ENCODE measurements at regions not wholly inside any gene's neighbourhood (a gene's known extent, or its start where the extent isn't known, plus 50 kb on each side); places are given as distances from the start of the nearest gene placed in this dataset.

DNA sequence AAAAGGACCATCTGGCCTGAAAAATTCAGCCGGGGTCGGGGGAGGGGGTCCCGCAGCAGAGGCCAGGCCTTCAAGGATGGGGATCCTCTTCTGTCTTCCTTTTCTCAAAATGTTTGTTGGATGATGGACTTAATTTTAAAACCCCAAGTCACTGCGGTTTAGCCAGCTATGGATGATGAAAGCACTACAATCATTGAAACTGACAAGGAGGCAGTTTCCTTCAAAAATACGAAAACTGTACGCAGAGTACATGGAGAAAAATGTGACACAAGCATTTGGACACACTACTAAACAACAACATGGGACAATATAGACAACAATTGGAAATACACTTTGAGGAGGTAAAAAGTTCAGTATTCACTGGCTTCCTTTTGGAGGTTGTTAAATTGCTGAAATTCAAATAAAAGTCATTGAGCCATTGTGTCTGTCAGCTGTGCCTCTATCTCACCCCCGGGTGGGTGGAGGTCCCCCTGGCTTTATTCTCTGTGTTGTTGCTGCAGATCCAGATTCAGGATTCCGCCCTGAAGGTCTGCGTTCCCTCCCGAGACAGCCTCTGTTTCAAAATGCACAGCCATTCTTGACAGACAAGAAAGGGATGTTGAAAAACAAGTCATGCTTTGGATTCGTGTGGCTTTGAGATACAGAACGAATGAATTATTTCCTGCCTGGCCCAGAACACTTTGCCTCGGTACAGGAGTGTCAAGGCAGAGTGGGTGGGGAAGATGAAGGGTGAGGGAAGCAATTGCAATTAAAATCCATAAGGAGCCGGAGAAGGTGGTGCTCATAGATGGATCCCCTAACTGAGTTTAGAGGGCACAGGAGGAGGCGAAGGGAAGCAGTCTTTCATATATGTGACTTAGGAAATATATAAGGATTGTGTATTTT, 118.2 kb downstream of the TTLL2 start:
- DNase-seq (ENCODE audit: low read depth, low spot score): no peak

DNA sequence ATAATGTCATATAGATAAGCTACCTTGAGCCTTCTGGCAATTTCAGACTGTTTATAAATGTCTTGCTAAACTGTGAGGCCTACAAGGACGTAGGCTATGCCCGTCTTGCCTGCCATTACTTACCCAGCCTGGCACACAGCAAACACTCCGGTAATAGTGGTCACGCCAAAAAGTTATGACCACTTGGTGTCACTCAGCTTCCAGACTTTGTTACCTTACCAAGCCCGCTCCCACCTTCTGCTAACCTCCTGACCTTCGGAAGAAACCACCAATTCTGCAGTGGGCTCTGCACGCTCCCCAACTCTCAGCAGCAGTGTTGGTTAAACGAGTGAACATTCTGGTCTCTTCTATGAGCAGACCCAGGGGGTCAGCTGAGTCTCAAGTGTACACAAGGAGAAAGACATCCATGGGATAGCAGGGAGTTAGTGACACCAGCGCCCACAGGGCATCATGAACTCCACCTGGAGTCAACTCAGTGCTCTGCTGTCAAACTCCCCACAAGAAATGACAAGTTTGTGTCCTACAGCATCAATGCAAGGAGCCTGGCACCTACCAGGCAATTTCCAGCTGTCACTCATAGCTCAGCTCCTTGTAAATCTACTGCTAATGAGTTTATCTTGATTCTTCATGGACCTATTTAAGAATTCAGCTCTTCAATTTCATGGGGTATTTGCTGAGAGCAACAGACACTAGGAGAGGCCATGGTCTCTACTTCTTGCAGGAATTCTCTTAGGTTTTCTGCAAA, 119.9 kb downstream of the TTLL2 start:
- no peak for DNase-seq (ENCODE audit: low read depth, low spot score)

DNA sequence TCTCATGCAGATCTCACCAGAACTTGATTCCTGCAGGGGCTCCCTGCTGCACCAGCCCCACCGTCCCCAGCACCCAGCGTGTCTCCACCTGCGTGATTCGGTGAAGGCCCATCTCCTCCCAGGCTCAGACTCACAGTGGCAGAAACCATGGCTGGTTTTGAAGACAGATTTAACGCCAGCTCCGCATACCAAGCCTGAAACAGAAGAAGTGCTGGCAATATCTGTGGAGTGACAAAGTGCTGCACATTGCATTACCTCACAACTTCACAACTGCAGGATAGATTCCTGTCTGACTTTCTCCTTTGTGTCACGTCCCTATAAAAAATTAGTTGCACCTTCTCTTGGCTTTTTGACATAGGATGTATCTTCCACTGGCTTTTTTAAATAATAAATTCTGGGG, 120.7 kb downstream of the TTLL2 start:
- DNase-seq (ENCODE audit: low read depth, low spot score): no peak

DNA sequence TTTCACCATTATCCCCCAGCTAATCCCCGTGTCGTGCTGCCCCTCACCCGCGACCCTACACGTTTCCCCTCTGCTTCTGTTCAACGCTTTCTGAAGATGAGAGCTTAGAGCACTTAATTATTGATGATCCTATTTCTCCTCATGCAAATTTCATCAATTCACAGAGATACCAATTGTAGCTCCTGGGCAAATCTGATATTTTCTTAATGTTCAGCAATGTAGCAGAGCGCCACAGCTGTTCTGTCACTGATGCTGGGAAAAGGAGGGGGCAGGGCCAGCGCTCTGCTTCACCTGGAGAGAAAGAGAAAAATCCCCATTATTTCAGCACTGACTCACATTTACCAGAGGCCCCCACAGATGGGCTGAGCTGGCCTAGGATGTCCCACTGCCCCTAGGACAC, 121.2 kb downstream of the TTLL2 start:
- DNase-seq (ENCODE audit: low read depth, low spot score): no peak

DNA sequence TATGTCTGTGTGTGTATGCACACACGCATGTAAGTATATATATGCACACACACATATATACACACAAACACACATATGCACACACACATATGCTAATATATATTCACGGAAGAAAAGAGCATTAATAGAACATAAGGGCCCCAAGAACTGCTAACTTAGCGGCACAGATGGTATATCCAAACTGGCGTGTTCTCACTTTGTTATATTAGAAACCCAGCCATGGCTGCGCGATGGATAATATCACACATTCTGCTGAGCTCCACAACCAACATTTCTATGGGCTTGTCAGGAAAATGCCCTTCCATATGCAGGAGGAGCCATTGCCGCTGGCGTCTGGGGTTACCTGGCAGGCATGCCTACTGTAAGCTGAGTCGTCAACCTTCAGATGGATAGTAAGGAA, 122.1 kb downstream of the TTLL2 start:
- no peak for DNase-seq (ENCODE audit: low read depth, low spot score)

DNA sequence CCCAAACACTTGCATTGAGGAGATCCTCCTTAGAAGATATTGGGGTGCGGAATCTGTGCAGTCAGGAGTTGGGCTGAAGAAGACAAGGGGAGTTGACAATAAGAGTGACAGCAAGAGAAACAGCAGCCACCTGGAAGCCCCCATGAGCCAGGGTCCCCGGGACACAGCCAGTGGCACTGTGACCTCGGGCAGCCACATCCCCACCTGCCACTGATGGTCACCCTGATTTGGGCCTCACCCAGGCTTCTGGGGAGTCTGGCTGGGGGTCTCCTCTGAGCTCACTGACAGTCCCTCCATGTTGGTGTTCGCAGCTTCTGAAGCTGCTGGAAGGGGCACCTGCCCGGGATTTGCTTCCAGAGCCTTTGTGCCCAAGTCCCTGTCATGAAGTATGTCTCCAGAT, 123.5 kb downstream of the TTLL2 start:
- DNase-seq (ENCODE audit: low read depth, low spot score): no peak

DNA sequence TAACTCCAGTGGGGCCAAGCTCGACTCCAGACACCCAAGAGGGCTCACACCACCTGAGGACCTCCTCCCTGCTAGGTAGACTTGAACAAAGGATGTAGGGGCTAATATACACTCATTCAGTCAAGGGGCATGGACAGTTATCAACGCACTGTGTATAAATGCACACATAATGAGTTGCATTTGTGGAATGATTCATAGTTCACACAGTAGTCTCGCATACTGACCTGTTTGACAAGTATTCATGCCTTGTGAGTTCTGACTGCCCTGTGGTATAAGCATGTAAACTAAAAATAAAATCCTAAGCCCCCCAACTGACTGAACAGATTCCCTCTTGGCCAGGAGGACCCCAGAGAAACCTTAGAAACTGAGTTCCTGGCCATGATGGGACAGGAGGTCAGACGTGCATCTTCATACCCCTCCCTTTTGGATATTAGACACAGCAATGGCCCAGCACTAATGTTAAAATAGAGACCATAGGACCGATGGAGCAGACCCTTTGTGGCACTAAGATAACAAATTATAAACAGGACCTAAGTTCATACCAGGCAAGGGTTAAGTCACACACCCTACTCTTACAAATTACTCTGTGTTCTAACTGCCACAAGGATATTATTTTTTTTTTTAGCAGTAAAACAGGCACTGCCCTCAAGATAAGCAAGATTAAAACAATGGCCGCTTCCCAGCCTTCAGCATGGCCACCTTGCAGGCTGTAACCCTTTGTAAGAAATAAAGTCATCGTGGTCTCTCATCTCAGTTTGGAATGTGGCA, 124.4 kb downstream of the TTLL2 start:
- DNase-seq (ENCODE audit: low read depth, low spot score): no peak

DNA sequence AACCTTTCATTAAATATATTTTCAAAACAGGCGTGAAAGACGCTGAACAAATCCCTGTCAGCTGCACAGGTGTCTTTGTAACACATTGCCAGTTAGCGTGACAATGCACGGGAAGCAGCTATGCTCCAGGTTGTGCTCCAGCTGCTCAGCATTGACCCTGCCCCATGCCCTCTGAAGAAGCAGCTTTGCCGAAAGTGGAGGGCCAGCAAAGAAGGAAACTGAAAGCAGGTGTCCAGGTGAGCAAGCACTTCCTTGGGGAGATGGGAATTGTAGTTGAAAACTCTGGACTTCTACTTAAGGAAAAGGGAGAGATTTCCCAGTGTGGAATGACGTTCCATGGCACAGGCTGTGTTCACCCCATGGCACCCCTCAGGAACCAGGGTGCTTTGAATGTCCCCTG, 125.7 kb downstream of the TTLL2 start:
- no peak for DNase-seq (ENCODE audit: low read depth, low spot score)

DNA sequence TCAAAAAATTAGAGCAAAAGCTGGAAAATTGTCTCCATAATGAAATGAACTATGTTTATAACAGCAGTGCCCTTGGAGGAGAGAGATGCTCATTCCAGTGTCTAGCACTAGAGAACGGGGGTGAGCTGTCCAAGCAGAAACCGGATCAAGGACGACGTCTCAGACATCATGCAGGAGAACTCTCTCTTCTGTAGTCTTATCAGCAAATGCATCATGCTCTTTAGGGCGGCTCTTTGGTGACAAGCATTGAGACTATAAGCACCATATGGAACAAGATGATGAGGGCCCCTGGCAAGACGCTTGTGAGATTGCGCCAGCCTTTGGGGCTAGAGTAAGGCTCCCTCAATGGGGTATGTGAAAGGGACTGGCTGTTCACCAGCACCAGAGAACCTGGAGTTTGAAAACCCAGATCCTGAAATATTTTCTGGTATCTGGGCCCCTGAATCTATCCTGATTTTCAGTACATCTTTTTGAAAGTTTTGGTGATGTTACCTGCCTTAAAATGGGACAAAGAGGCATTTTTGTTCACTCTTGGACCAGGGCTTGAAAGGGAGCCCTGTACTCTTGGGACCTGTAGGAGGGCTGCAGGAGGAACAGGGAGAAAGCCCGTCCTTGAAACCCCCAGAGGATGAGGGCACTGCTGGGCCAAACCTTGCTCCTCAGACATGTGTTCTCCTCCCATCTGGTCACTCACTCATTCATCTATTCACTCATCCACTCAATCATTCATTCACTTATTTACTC, 127.6 kb downstream of the TTLL2 start:
- DNase-seq (ENCODE audit: low read depth, low spot score): no peak

DNA sequence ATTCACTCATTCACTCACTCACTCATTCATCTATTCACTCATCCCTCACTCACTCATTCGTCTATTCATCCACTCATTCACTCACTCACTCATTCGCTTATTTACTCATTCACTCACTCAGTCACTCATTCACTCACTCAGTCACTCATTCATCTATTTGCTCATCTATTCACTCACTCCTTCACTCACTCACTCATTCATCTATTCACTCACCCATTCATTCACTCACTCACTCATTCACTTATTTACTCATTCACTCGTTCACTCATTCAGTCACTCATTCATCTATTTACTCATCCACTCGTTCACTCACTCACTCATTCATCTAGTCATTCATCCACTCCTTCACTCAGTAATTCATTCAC, 128.2 kb downstream of the TTLL2 start:
- no peak for DNase-seq (ENCODE audit: low read depth, low spot score)

DNA sequence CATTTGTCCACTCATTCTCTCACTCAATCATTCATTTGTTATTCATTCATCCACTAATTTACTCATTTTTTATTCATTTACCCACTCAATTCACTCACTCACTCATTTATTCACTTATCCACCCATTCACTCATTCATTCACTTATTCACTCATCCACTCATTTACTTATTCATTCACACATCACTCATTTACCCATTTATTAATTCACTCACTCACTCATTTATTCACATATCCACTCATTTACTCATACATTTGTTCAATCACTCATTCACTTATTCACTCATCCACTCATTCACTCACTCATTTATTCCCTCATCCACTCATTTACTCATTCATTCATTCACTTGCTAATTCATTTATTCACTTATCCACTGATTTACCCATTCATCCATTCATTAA, 129.1 kb downstream of the TTLL2 start:
- no peak for DNase-seq (ENCODE audit: low read depth, low spot score)

DNA sequence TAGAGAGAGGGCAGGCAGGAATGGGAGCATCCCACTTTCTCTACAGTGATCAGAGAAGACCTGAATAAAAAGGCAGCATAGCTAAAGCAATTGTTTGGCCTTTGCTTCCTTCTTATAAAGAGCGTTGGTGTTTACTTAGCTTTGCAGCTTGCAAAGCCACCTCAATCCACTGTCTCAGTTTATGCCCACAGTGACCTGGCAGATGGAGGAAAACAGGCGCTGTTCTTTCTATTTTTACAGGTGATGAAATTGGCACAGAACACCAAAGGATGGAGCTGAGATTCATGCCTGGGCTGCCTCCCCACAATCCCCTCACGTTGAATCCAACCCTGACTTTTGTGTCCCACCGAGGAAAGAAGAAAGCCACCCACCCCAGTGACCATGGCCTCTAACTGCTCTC, 130.5 kb downstream of the TTLL2 start:
- DNase-seq (ENCODE audit: low read depth, low spot score): no peak

DNA sequence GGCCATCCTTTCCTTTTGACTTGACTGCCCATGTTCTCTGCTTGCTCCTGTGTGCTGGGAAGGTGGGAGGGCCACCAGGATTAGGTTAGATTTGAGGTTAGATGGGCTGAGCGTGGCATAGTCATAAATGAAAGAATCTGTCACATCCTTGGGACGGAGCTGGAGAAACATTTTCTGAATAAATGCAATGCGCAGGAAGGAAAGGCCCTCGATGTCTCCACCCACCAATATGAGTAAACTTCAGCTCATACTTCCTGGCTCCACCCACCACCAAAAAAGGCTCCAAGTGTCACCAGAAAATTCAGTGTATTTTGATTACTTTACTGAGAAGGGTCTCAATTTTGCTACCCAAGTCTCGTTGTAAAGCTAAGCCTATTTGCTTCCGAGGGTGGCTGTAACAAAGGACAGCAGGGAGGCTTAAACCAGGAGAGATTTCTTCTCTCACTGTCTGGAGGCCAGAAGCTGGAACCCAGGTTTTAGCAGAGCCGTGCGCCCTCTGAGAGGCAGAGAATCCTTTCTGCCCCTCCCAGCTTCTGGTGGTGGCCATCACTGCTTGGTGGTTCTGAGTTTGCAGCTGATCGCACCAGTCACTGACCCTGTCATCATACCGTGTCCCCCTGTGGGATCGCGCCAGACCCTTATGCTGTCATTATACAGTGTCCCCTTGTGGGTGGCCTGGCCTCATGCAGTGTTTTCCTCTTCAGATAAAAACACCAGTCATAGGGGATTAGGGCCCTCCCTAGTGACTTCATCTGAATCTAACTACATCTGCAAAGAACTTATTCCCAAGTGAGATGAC, 137.8 kb downstream of the TTLL2 start:
- DNase-seq (ENCODE audit: low read depth, low spot score): no peak

DNA sequence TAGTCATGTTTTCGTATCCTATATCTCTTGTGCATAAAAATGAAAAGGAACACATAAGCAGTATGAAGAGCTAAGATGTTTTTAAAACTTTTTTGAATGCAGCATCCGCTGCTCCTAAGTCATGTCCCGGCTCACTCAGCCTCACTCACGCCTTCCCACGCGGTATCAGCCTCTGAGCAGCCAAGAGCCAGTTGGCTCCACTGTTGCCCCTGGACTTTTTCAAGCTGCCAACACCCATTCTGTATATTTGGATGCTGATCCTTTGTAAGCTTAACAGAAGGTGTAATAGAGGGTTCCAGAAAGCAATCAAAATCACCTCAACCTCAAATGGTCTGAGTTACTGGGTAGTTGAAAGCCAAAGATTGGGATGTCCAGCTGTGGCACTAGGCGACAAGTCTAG, 139.3 kb downstream of the TTLL2 start:
- DNase-seq (ENCODE audit: low read depth, low spot score): no peak

DNA sequence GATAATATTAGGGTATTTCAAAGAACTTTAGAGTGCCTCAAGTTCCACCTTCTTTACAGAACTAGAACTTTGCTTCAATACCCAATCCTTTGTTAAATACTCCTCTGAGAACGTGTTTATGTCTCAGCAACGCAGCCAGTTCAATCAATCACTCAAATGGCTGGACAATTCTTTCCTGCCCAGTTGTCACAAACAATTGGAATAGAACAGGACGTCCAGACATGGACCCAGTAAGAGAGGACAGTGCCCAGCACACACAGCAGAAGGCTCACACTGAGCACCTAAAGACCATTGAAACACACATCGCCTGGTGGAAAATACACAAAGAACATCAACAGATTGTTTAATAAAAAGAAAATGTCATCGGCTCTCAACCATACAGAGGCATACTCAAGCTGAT, 140.6 kb downstream of the TTLL2 start:
- DNase-seq (ENCODE audit: low read depth, low spot score): no peak

DNA sequence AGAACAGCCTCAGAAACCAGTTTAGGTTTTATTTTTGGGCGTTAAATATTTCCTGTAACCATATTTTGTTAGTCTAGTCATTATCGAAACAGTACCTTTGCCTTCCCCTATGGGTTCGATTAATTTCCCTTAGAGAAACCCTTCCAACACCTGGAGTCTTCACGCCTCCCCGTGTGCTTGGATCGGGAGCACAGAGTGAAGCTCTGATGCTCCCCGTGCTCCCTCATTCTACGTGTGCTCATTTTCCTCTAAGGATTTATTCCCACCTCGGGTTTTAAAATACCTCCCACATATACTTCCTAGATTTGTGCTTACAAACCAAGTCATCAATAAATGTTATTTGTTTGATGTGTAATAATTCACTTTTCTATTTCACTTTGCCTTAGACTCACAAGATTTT, 142.4 kb downstream of the TTLL2 start:
- no peak for DNase-seq (ENCODE audit: low read depth, low spot score)

DNA sequence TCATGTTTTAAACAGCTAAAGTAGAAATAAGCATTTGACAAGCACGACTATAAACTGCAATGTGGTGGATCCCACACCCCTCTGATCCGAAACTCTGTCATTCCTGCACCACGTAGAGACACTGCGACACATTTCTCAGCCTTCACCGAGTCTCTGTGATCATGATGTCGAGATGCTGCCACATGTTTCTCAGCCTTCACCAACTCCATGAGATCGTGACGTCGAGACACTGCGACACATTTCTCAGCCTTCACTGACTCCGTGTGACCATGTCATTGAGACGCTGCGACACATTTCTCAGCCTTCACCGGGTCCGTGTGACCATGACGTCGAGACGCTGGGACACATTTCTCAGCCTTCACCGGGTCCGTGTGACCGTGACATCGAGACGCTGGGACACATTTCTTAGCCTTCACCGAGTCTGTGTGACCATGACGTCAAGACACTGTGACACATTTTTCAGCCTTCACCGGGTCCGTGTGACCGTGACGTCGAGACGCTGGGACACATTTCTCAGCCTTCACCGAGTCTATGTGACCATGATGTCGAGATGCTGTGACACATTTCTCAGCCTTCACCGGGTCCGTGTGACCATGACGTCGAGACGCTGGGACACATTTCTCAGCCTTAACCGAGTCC, 143.0 kb downstream of the TTLL2 start:
- DNase-seq (ENCODE audit: low read depth, low spot score): no peak

DNA sequence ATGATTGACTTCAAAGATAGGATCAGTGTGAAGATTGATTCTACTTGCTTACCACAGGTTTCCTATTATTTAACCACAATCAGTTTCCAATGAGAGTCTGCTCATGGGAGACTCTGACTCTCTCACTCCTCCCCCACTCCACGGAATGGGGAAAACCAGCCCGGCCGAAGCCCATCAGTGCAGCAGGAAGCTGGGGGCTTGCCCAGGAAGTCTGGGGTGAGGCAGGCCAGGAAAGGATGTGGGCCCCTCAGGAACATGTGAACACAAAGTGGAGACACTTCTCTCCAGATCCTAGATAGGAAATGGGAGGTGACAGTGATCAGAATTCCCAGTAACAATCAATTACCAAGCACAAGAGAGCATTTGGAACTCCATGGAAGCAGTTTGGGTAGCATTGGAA, 144.2 kb downstream of the TTLL2 start:
- DNase-seq (ENCODE audit: low read depth, low spot score): no peak

DNA sequence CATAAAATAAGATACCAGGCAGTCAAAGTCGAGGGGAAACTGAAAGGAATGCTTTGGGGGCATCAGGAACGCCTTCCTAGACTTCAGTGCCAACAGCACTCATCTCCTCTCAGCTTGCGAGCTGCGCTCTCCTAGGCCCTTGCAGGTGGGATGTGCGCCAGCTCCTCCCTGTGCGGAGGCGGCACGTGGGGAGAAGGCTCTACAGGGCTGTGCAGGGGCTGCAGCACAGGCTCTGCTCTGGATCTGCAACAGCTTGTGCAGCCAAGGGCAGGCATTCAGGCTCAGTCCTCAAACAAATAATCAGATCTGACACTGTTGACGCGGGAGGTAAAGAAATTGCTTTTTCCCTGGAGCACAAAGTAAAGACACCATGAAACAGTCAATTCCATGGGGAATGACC, 144.8 kb downstream of the TTLL2 start:
- DNase-seq (ENCODE audit: low read depth, low spot score): no peak

DNA sequence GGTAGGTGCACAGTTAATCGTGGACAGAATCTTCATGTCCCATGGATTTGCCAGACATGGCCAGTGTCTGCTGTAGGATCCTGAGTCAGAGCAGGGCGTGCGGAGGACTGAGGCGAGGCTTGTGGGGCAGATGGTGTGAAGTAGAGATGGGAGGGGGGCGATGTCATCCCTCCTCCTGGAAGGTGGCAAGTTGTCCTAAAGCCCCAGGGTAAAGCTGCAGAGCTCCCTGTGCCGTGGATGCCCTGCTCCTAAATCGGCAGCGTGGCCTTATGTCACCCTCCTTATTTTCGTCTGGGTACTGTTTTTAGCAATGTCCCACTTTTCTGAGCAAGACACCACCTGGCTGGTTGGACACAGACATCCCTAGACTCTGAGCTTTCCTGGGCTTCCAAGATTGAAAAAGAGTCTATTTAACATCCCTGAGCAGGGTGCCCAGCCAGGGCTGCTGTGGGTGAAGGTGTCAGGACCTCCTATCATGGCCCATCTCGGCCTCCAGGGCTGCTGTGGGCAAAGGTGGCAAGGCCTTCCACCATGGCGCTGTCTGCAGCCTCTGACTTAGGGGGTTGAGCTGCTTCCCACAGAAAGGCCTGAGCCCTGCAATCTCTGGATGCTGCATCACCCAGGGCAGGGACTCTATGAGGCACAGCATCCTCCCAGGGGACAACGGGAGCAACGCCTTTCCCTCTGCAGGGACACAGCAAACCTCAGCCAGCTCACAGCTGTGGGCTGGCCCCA, 145.4 kb downstream of the TTLL2 start:
- no peak for DNase-seq (ENCODE audit: low read depth, low spot score)

Measured in iPS DF 19.7 (cell line).